ENCODE measurements at regions not wholly inside any gene's neighbourhood (a gene's known extent, or its start where the extent isn't known, plus 50 kb on each side); places are given as distances from the start of the nearest gene placed in this dataset.

DNA sequence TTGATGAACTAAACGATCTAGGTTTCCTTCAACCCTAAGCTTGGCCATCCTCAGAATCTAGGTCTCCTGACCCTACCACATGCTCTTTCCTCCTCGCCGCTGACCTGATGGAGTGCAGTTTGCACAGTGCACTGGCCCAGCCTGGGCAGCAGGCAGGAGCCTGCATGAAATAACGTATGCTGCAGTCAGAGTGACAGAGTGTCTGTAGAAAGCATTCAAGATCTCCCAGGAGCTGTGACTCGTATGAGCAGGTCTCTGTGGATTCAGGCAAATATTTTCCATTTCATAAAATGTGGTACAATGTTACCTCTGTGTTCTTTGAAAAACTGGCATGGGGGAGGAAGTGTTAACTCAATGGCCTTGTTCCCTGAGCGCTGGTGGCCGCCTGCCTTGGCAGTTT is 441.8 kb downstream of the RPS24 start:
- TF ChIP-seq, protein P1, sequence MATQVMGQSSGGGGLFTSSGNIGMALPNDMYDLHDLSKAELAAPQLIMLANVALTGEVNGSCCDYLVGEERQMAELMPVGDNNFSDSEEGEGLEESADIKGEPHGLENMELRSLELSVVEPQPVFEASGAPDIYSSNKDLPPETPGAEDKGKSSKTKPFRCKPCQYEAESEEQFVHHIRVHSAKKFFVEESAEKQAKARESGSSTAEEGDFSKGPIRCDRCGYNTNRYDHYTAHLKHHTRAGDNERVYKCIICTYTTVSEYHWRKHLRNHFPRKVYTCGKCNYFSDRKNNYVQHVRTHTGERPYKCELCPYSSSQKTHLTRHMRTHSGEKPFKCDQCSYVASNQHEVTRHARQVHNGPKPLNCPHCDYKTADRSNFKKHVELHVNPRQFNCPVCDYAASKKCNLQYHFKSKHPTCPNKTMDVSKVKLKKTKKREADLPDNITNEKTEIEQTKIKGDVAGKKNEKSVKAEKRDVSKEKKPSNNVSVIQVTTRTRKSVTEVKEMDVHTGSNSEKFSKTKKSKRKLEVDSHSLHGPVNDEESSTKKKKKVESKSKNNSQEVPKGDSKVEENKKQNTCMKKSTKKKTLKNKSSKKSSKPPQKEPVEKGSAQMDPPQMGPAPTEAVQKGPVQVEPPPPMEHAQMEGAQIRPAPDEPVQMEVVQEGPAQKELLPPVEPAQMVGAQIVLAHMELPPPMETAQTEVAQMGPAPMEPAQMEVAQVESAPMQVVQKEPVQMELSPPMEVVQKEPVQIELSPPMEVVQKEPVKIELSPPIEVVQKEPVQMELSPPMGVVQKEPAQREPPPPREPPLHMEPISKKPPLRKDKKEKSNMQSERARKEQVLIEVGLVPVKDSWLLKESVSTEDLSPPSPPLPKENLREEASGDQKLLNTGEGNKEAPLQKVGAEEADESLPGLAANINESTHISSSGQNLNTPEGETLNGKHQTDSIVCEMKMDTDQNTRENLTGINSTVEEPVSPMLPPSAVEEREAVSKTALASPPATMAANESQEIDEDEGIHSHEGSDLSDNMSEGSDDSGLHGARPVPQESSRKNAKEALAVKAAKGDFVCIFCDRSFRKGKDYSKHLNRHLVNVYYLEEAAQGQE (IDR thresholded peaks at IDR 0.05; ENCODE audit: insufficient read depth in 1 of 2, low read depth in 2 of 2, low read length in 2 of 2): no peak
- no peak for TF ChIP-seq FOXP2 (optimal IDR thresholded peaks at IDR 0.05; ENCODE audit: borderline replicate concordance, extremely low read depth, extremely low read length, insufficient read depth)
- TF ChIP-seq SIN3A (IDR thresholded peaks at IDR 0.05; ENCODE audit: borderline replicate concordance, insufficient read depth, low read length): no peak
- no peak for TF ChIP-seq POLR2AphosphoS5 (IDR thresholded peaks at IDR 0.05; ENCODE audit: low read depth, low read length)
- no peak for TF ChIP-seq TAF1 (IDR thresholded peaks at IDR 0.05; ENCODE audit: borderline replicate concordance, insufficient read depth, low read length)

DNA sequence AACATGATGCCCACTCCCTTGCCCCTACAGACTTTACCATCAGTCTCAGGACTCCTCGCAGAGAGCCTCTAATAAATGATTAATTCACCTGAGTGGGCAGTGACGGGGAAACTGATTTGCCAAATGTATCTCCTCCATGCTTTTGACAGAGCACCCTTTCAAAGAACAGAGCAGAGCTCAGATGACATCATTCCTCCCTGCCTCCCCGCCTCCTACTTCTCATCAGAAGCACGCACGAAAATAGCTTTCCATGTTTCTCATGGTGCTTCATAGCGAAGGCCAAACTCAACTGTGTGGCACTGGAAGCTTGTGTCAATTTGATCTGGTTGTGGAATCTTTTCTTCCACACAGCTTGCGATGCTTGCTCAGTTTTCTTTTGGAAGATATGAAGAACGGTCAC is 442.5 kb downstream of the RPS24 start:
- TF ChIP-seq TAF1 (IDR thresholded peaks at IDR 0.05; ENCODE audit: borderline replicate concordance, insufficient read depth, low read length) (no peak), FOXP2 (optimal IDR thresholded peaks at IDR 0.05; ENCODE audit: borderline replicate concordance, extremely low read depth, extremely low read length, insufficient read depth) (no peak), POLR2AphosphoS5 (IDR thresholded peaks at IDR 0.05; ENCODE audit: low read depth, low read length) (no peak), SIN3A (IDR thresholded peaks at IDR 0.05; ENCODE audit: borderline replicate concordance, insufficient read depth, low read length) (no peak)
- TF ChIP-seq, protein P1 (IDR thresholded peaks at IDR 0.05; ENCODE audit: insufficient read depth in 1 of 2, low read depth in 2 of 2, low read length in 2 of 2): no peak

DNA sequence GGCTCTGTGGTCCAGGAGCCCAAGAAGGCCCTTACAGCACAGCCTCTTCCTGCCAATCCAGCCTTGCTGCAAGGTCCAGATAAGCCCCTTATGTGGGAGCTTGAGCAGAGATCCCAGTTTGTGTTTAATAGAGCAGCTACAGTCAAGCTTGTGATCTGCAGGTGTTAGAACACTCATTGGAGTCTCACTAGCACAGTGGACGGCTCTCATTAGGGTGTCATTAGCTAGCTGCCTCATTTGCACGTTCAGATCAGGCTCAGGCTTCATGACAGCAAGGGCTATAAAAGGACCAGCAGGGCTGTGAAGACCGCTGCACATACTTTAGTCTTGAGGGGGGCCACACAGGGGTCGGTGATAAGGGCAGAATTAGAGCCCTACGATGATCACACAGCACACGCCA is 443.2 kb downstream of the RPS24 start:
- TF ChIP-seq, protein P1 (IDR thresholded peaks at IDR 0.05; ENCODE audit: insufficient read depth in 1 of 2, low read depth in 2 of 2, low read length in 2 of 2): no peak
- TF ChIP-seq POLR2AphosphoS5 (IDR thresholded peaks at IDR 0.05; ENCODE audit: low read depth, low read length) (no peak), FOXP2 (optimal IDR thresholded peaks at IDR 0.05; ENCODE audit: borderline replicate concordance, extremely low read depth, extremely low read length, insufficient read depth) (no peak), TAF1 (IDR thresholded peaks at IDR 0.05; ENCODE audit: borderline replicate concordance, insufficient read depth, low read length) (no peak), SIN3A (IDR thresholded peaks at IDR 0.05; ENCODE audit: borderline replicate concordance, insufficient read depth, low read length) (no peak)

GRCh38 chr10:78478919-78479318 is 445.3 kb downstream of the RPS24 start:
- TF ChIP-seq FOXP2 (optimal IDR thresholded peaks at IDR 0.05; ENCODE audit: borderline replicate concordance, extremely low read depth, extremely low read length, insufficient read depth): no peak
- no peak for TF ChIP-seq SIN3A (IDR thresholded peaks at IDR 0.05; ENCODE audit: borderline replicate concordance, insufficient read depth, low read length)
- TF ChIP-seq POLR2AphosphoS5 (IDR thresholded peaks at IDR 0.05; ENCODE audit: low read depth, low read length): no peak

GRCh38 chr10:78479467-78479866 is 445.8 kb downstream of the RPS24 start:
- no peak for TF ChIP-seq FOXP2 (optimal IDR thresholded peaks at IDR 0.05; ENCODE audit: borderline replicate concordance, extremely low read depth, extremely low read length, insufficient read depth)
- TF ChIP-seq, protein P1 (IDR thresholded peaks at IDR 0.05; ENCODE audit: insufficient read depth in 1 of 2, low read depth in 2 of 2, low read length in 2 of 2): no peak
- no peak for TF ChIP-seq POLR2AphosphoS5 (IDR thresholded peaks at IDR 0.05; ENCODE audit: low read depth, low read length)
- no peak for TF ChIP-seq TAF1 (IDR thresholded peaks at IDR 0.05; ENCODE audit: borderline replicate concordance, insufficient read depth, low read length)
- TF ChIP-seq SIN3A (IDR thresholded peaks at IDR 0.05; ENCODE audit: borderline replicate concordance, insufficient read depth, low read length): no peak
